Muscle of back (tissue), 3 donors: ENCODE measurements at regions not wholly inside any gene's neighbourhood (a gene's known extent, or its start where the extent isn't known, plus 50 kb on each side); places are given as distances from the start of the nearest gene placed in this dataset.
A peak's percentile ranks its signal among the peaks of the same experiment; 100 is the strongest.
"Not testable (repeated sequence)": the region's sequence is repeated elsewhere in the genome, so short reads cannot be mapped to it uniquely, and the experiment has no call there.

Experiments used
- DNase-seq, 3 donors: peaks; one replicate each; pipeline versions ENCODE4 v3.0.0 to v3.0.0-alpha.2; 2013

DNA sequence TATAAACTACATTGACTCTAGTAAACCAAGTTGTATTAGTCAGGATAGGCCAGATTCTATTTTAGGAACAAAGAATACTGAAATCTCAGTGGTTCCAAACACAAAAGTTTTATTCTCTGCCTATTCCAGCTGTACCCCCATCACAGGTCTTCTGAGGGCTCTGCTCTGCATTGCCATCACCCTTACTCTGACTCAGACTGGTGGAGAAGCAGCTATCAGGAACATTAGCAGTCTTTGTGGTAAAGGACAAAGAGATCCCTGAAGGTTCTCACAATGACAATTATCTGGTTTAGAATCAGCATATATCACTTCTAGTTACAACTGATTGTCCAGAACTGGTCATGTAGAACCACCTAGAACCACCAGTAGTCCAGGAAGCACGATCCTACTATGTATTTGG, 251.1 kb downstream of the GLUD2 start:
- no peak for DNase-seq

DNA sequence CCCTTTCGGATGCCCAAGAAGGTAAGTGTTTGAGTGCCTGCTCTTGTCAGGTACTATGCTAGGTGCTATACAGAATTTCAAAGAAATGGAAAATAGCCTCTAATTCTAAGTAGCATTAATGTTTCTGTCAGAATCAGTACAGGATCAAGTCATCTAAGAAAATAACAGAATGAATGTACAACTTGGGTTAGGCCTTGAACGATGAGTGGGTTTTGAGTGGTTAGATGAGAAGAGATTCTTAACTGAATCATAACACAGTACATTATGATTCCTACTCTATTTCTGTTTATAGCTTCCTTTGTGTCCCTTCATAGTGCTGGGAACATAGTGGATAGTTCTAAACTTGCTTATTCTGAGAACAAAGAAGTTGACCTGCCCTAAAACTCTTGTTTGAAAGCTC, 253.9 kb downstream of the GLUD2 start:
- DNase-seq: no peak

DNA sequence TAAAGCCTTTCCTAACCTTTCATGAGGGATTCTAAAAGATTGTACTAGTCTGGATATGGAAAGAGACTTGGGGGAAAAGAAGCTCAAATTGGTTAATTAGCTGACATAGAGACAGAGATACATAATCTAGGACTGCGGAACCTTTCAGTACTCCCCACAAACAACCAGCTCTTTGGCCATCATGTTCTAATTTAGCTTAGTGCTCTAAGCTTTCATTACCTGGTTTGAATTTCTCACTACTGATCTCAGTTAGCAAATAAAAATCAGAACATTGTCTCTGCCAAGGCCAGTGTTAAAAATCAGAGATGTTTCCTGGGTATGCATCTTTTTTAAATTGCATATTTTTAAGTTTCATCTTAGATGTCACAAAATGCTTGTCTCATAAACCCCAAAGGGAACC, 254.4 kb downstream of the GLUD2 start:
- no peak for DNase-seq

DNA sequence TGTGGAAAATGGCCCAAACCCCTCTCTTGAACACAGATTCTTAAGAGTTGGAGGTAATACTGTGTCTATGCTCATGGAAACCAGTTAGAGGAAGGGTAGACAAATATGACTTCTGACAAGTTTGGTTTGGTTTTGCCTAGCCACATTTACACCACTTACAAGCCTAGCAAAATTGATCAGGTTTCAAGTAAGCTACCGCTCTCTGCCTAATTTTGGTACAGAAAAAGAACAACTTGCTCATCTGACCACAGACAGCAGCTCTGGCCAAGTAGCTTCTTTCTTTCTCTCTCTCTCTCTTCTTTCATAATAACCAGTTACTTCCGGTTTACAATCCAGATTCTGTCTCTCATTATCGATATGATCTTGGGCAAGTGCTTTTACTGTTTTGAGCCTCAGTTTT, 260.0 kb downstream of the GLUD2 start:
- DNase-seq: no peak

DNA sequence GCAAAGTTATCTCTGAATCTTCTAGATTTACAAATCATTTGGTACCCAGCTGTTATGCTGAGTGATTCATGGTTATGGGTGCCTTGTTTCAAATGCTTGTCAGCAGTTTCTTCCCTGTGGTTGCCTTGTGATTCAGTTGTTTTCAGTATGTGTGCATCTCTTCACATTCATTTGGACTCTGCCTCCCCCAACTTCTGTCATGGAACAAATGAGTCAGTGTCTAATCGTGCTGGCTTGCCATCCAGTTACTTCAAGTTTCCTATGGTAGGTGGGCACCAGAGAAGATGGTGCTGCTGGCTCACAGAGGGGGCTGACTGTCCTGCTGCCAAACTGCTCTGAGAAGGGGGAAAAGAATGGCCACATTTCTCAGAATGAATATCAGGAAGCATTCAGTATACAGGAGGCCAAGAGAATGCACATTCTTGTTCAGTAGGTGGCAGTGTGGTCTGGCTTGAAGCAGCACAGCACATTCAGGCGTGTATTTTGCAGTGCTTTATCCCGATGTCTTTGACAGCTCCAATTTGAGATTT, 260.9 kb downstream of the GLUD2 start:
- peak; percentile 38 to 65 (median 63) for DNase-seq

DNA sequence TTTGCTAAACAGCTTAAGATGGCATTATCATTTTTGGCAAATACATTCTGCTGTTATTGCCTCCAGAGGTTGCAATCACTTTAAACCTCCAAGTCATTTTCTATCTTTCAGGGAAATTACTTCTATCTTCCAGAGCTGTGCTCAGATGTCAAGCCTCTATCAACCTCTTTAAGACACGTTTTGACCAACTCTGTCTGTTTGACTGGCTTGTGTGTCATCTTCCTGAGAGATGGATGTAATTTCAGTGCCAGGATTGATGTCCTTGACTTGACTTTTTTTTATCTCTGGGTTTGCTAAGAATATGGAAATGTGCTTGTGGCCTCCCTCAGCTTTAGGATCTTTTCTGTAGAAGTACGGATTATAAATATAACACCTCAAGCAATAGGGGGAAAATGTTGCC, 263.4 kb downstream of the GLUD2 start:
- DNase-seq: no peak

DNA sequence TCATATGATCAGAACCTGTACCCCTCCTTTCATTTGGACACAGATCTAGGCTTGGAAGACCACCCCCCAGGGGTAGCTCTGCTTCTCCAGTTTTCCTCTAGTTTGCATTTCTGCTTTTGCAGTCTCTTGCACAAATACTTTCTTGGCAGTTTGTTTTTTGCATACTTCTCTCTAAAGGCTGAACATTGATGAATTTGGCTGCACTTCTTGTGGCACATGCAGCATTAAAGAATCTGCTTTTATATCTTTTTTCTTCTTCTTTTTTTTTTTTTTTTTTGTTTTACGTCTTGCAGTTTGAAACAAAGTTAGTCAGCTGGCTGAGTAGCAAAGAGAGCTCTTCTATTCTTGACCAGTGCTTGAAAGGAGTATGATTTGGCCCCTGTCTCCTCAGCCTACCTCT, 273.0 kb downstream of the GLUD2 start:
- peak in 1 of 3 donors; percentile 31 for DNase-seq

DNA sequence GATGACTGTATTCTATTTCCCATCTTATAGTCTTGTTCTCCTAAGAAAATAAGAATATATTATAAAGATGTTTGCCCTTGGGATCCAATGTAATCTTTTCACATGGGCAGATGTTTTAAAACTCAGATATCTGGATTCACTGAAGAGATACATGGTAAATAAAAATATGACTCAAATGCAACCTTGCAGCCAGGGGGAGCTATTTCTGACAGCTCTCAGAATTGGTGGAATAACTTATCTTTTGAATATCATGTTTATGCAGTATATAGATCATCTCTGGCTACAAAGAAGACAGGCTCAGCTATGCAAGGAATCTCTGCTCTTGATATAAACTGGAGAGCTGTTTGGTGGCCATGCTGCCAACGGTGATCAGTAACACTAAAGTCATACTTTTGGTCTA, 274.7 kb downstream of the GLUD2 start:
- no peak for DNase-seq

DNA sequence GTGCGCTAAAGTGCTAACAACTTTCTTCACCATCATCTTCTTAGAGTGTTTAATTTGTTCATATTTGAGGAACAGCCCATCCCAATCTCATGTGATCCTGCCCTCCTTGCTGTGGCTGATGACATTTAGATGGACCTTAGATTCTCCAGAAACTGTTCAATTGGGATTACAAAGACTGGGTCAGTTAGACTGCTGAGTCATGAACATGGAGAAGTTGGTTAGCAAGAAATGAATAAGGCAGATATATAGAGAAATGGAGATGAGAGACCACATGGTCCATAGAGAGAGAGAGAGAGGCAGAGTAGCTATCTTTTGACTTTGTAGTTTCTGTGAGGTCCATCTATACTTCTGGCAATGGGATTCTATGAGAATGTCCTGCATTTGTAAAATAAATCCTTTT, 275.9 kb downstream of the GLUD2 start:
- no peak for DNase-seq

DNA sequence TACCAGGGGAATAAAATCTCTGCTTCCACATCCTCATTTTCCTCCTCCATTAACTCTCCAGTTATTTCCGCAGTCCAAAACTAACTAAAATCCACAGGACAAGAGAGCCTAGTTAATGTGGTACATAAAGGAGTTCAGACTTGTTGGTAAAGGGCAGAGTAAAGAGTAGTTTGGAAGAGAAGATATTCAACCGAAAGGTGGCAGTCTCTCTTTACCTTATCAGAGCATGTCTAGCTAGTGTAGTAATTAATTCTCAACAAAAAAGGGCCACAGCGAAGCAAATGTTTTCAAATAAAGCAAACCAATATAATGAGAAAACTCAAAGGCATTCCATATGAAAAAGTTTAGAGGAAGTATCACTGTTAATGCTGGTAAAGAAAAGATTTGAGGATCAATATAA, 286.5 kb downstream of the GLUD2 start:
- no peak for DNase-seq

DNA sequence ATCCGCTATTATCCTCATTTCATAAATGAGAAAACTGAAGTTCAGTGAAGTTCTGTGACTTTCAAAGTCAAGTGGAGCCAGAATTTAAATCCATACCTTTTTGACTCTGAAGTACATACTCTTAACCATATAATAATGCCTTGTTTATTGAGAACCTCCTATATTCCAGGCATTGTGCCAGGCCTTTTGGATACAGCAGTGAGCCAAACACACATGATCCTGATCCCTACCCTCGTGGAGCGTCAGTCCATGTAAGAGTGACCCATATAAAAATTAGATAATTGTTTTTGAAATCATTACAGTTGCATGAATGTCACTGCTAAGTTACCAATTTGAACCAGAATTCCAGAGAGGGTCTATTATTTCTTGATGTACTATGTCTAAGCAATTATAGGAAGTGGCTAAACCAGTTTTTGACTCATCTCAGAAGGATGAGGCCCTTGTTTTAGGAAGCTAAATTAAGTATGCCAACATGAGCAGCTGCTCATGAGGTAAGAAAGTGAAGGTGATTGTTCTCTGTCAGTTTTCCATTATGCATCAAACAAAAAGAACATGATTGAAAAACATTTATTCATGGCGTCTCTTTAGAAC, 289.5 kb downstream of the GLUD2 start:
- DNase-seq: no peak

DNA sequence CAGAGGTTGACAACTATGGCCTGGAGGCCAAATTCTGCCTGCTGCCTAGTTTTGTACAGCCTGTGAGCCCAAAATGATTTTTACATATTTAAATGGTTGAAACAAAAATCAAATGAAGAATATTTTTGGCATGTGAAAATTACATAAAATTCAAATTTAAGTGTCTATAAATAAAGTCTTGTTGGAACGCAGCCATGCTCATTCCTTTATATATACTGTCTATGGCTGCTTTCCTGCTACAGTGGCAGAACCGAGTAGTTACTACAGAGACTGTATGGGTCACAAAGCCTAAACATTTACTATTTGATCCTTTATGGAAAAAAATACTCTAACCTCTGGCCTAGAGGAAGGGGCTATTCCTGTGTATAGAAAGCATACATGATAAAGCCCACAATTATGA, 290.4 kb downstream of the GLUD2 start:
- peak in 1 of 3 donors; percentile 8 for DNase-seq

DNA sequence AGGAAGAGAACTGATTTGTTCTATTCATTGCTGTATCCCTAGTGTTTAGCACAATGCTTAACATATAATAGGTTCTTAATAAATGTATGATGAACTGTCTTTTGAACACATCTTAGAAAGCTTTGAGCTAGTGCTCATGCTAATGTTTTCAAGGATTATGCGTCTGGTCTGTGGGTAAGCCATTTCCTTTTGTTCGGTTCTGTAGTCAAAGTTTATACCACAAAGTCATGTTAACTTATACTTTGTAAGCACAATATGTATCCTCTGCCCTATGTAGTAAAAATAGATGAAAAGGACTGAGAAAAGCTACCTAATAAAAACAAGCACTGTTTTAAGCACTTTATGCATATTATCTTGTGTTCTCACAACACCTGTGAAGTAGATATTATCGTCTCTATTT, 301.9 kb downstream of the GLUD2 start:
- no peak for DNase-seq

DNA sequence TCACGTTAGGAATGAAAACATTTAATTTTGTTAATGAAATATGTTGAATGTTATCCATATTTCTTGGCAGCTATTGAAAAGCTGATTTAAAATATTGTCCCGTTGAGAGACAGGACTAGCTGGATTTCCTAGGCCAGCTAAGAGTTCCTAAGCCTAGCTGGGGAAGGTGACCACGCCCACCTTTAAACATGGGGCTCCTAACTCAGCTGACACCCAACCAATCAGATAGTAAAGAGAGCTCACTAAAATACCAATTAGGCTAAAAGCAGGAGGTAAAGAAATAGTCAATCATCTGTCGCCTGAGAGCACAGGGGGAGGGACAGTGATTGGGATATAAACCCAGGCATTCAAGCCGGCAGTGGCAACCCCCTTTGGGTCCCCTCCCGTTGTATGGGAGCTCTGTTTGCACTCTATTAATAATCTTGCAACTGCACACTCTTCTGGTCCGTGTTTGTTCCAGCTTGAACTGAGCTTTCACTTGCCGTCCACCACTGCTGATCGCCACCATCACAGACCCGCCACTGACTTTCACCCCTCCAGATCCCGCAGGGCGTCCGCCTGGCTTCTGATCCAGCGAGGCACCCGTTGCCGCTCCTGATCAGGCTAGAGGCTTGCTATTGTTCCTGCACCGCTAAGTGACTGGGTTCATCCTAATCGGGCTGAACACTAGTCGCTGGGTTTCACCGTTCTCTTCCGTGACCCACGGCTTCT, 308.9 kb downstream of the GLUD2 start:
- no peak for DNase-seq

DNA sequence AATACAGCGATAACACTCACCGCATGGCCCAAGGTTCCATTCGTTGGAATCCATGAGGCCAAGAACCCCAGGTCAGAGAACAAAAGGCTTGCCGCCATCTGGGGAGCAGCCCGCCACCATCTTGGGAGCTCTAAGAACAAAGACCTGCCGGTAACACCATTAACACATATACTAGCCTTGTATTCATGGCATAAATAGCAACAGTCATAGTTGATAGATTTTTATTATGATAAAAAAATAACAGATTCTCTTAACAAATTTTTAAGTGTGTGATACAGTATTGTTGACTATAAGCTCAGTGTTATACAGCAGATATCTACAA, 309.4 kb downstream of the GLUD2 start:
- DNase-seq: no peak

DNA sequence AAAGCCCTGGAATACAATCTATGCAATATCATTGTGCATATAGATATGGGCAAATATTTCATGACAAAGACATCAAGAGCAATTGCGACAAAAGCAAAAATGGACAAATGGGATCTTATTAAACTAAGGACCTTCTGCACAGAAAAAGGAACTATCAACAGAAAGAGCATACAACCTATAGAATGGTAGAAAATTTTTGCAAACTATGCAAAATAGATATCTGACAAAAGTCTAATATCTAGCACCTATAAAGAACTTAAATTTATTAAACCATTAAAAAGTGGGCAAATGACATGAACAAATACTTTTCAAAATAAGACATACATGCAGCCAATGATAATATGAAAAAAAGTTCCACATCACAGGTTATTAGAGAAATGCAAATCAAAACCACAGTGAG, 312.9 kb downstream of the GLUD2 start:
- DNase-seq: no peak

DNA sequence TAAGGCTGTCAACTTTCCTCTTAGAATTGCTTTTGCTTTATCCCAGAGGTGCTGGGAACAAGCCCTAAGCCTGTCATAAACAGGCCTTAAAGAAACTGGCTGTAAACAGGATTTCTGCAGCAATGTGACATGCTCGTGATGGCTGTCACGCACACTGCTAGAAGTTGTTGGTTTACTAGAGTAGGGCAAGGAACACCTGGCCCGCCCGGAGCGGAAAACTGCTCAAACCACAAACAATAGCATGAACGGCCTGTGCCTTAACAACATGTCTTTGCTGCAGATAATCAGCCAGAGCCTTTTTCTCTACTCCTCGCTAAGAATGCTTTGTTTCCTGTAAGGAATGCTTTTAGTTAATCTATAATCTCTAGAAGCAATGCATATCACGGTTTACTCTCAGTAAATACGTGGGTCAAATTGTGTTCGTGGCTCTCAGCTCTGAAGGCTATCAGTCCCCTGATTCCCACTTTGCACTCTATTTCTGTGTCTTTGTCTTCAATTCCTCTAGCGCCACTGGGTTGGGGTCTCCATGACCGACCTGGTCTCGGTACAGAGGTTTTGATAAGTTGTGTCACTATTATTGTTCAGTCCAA, 318.3 kb downstream of the GLUD2 start:
- no peak for DNase-seq

DNA sequence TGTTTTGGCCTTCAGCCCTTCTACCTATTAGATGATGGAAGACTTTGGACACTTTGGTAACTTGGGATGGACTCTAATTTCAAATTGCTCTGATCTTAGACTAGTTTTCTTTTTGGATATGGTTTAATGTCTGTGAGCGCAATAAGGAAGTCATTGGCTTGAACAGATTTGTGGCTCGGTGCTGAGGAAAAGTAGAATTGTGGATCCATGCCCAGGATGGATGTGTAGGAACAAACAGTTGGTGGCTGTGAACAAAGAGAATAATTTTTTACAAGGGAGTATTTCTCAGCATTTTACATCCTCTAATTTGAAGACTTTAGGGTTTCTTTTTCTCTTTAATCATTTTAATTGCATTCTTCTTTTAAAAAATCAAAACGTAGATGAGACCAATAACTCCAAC, 327.1 kb downstream of the GLUD2 start:
- no peak for DNase-seq

DNA sequence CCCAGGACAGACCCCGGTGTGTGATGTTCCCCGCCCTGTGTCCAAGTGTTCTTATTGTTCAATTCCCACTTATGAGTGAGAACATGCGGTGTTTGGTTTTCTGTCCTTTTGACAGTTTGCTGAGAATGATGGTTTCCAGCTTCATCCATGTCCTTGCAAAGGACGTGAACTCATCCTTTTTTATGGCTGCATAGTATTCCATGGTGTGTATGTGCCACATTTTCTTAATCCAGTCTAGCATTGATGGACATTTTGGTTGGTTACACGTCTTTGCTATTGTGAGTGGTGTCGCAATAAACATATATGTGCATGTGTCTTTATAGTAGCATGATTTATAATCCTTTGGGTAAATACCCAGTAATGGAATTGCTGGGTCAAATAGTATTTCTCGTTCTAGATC, 334.5 kb downstream of the GLUD2 start:
- not testable (repeated sequence) for DNase-seq

DNA sequence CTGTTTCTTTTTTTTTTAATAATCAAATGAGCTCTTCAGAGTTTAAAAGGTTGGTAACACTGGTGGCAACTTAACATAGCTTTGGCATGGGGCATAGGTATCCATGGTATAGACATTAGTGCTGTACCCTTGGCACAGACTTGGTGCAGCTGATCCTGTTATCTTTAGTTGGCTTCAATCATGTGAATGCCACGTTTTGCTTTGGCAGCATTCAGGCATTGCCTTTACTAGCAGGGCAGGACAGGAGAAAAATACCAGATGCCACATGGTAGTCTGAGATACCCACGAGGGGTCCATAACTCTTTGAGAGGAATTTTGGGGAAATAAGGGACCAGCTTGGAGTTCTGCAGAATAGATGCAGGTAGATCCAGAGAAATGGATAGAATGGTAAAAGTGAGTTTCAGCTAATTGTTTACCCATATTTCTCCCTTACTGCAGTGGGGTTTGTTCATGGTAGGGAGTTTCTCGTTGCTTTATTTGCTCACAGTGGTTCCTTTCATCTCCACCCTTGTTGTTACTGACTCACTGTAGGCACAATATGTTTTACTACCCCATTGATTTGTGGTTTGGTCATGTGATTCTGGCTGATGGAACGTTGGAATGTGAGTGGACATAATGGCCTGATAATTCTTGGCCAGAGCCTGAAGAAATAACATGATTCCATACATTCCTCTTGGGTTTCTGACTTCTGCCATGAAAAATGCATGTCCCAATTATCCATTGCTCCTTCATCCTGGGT, 342.7 kb downstream of the GLUD2 start:
- DNase-seq: peak in 1 of 3 donors; percentile 0

DNA sequence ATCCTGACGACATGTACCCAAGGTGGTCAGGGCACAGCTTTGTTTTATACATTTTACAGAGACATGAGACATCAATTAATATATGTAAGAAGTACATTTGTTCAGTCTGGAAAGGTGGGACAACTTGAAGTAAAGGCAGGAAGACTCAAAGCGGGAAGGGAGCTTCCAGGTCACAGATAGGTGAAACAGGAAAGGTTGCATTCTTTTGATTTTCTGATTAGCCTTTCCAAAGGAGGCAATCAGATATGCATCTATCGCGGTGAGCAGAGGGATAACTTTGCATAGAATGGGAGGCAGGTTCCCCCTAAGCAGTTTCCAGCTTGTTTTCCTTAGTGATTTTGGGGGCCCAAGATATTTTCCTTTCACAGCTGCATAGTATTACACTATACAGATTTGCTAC, 358.4 kb downstream of the GLUD2 start:
- DNase-seq: no peak

DNA sequence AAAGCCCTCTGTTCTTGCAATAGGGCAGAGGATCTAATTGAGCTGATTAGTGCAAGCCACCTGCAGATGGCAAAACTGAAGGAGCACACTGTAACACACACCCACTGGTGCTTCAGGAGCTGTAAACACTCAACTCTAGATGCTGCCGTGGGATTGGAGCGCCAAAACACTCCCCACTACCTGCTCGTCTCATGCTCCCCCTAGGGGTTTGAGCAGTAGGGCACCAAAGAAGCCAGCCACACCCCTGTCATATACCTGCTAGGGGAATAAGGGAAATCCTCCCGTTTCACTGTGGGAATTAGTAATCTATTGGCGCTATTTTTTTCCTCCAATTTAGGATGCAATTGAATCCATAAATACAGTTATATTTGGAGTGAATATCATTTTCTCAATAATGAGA, 360.2 kb downstream of the GLUD2 start:
- no peak for DNase-seq

DNA sequence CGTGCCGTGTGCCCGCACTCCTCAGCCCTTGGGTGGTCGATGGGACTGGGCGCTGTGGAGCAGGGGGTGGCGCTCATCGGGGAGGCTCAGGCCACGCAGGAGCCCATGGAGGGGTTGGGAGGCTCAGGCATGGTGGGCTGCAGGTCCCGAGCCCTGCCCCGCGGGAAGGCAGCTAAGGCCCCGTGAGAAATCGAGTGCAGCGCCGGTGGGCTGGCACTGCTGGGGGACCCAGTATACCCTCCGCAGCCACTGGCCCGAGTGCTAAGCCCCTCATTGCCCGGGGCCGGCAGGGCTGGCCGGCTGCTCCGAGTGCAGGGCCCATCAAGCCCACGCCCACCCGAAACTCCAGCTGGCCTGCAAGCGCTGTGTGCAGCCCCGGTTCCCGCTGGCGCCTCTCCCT, 384.1 kb downstream of the GLUD2 start:
- DNase-seq: not testable (repeated sequence)
